ENCODE measurements at regions not wholly inside any gene's neighbourhood (a gene's known extent, or its start where the extent isn't known, plus 50 kb on each side); places are given as distances from the start of the nearest gene placed in this dataset.

GRCh38 chr5:96569770-96570169 lies 92.4 kb upstream of the CAST start:
- TF ChIP-seq CTCF (optimal IDR thresholded peaks at IDR 0.05 in 1 of 3, IDR thresholded peaks at IDR 0.05 in 1 of 3, conservative IDR thresholded peaks at IDR 0.05 in 1 of 3; ENCODE audit: extremely low read depth in 1 of 3, insufficient read depth in 2 of 3, low read length in 3 of 3) = no peak
- no peak for TF ChIP-seq EZH2 (IDR thresholded peaks at IDR 0.05; ENCODE audit: low read length)

Data from keratinocyte (primary cell).